ENCODE measurements at regions not wholly inside any gene's neighbourhood (a gene's known extent, or its start where the extent isn't known, plus 50 kb on each side); places are given as distances from the start of the nearest gene placed in this dataset.

DNA sequence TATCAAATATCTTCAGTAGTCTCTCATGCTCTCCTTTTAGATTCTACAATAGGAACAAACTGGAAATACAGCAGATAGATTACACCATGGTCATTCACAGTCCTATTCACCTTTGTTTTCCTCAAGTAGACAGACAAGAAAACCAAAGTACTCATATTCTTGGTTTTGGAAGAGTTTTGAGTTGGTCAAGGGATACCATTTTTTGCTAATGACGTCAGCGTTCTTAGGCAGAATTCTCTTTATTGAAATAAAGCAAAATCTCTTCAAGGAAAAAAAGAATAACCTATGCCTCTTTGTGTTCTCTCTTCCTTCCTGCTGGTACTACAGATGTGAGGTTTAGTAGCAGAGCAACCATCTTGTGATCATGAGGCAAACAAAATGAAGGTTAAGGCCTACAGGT, 268.3 kb upstream of the PDZRN3 start:
- TF ChIP-seq, protein P1, sequence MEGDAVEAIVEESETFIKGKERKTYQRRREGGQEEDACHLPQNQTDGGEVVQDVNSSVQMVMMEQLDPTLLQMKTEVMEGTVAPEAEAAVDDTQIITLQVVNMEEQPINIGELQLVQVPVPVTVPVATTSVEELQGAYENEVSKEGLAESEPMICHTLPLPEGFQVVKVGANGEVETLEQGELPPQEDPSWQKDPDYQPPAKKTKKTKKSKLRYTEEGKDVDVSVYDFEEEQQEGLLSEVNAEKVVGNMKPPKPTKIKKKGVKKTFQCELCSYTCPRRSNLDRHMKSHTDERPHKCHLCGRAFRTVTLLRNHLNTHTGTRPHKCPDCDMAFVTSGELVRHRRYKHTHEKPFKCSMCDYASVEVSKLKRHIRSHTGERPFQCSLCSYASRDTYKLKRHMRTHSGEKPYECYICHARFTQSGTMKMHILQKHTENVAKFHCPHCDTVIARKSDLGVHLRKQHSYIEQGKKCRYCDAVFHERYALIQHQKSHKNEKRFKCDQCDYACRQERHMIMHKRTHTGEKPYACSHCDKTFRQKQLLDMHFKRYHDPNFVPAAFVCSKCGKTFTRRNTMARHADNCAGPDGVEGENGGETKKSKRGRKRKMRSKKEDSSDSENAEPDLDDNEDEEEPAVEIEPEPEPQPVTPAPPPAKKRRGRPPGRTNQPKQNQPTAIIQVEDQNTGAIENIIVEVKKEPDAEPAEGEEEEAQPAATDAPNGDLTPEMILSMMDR (IDR thresholded peaks at IDR 0.05; ENCODE audit: low read depth, low read length, poor library complexity, severe bottlenecking) = no peak
- no peak for TF ChIP-seq EZH2phosphoT487 (IDR thresholded peaks at IDR 0.05; ENCODE audit: borderline replicate concordance, low read length)
